Choroid plexus epithelial cell (primary cell): ENCODE measurements at regions not wholly inside any gene's neighbourhood (a gene's known extent, or its start where the extent isn't known, plus 50 kb on each side); places are given as distances from the start of the nearest gene placed in this dataset.

Experiments used
- DNase-seq: peaks from one replicate; pipeline ENCODE4 v3.0.0-alpha.2; 2010; ENCODE audit warnings: low read depth
- H3K4me3 ChIP-seq: 2 replicates; pipeline ENCODE4 v1.5.1; 2011; ENCODE audit warnings: low read depth, mild to moderate bottlenecking, control low read depth, low read length, moderate library complexity
- TF ChIP-seq, protein P1 (sequence below): conservative IDR thresholded peaks from 2 replicates; pipeline ENCODE4 v1.5.1; 2011; ENCODE audit warnings: low read depth, mild to moderate bottlenecking, control low read depth, inconsistent platforms, low read length, moderate library complexity

DNA sequence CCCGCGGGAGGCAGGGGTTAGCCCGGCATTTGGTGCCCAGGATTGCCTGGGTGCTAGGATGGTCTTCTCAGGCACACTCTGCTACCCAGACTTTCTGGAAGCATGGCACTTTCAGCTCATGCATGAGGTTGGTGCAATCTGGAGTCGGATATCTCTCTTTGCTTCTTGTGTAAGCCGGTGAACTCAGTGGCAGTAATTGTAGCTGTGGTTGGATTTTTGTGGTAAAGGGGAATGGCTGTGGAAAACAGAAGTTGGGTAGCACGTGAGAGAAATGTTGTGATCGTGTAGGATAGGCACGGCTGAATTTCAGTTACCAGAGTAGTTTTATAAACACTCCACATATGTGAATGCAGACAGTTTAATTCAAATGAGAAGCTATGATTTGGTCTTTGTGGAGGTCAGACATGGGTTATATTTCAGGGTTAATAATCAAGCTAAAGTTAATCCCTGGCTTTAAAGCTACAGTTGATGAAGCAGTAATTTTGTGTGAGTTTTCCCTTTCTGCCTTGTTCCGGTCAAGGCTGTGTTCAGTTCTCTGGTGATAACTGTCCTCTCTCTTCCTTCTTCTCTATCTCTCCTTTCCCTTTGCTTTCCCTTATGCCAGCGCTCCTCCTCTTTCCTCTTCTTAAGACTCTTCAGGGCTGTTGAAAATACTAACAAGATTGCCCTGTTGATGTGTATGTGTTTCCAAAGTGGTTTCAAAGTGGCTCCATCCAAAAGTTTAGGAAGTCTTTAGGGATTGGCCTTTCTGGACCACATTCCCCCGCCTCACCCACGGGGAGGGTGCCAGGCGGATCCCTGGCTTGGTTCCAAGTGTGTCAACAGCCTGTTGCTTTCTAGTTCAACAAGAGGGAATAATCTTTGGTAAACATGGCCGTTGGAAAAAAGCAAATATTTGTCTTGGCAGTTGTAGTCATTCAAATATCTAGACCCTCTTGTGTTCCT lies 404.6 kb upstream of the C2CD4B start:
- H3K4me3 ChIP-seq, result no peak overlapping the region
- peak; percentile 76 for DNase-seq
- TF ChIP-seq, protein P1, sequence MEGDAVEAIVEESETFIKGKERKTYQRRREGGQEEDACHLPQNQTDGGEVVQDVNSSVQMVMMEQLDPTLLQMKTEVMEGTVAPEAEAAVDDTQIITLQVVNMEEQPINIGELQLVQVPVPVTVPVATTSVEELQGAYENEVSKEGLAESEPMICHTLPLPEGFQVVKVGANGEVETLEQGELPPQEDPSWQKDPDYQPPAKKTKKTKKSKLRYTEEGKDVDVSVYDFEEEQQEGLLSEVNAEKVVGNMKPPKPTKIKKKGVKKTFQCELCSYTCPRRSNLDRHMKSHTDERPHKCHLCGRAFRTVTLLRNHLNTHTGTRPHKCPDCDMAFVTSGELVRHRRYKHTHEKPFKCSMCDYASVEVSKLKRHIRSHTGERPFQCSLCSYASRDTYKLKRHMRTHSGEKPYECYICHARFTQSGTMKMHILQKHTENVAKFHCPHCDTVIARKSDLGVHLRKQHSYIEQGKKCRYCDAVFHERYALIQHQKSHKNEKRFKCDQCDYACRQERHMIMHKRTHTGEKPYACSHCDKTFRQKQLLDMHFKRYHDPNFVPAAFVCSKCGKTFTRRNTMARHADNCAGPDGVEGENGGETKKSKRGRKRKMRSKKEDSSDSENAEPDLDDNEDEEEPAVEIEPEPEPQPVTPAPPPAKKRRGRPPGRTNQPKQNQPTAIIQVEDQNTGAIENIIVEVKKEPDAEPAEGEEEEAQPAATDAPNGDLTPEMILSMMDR, result no peak

GRCh38 chr15:62570405-62570783 lies 405.3 kb upstream of the C2CD4B start:
- TF ChIP-seq, protein P1, result no peak
- H3K4me3 ChIP-seq, result no peak overlapping the region
- no peak for DNase-seq

- TF ChIP-seq, protein P1, result no peak
- DNase-seq, result no peak
- H3K4me3 ChIP-seq, result no peak overlapping the region
Measured at GRCh38 chr15:62571072-62571471, 406.0 kb upstream of the C2CD4B start.

DNA sequence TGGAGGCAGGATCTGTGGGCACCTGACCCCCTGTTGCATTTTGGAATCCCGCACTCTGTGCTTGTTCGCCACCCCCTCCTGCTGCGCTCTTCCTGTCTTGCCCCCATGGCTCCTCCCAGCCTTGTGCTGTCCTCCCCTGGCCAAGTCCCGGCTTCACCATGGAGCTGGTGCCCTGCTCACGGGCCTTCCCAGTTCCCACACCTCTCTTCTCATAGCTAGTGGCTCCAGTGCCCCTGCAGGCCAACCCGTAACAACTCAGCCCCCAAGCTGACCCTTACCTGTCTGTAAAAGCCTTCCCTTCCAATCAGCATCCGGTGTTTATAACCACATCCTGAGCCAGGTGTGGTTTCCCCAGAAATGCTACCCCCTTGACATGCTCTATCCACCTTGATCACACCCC lies 407.7 kb upstream of the C2CD4B start:
- no peak overlapping the region for H3K4me3 ChIP-seq
- TF ChIP-seq, protein P1, result no peak
- no peak for DNase-seq

DNA sequence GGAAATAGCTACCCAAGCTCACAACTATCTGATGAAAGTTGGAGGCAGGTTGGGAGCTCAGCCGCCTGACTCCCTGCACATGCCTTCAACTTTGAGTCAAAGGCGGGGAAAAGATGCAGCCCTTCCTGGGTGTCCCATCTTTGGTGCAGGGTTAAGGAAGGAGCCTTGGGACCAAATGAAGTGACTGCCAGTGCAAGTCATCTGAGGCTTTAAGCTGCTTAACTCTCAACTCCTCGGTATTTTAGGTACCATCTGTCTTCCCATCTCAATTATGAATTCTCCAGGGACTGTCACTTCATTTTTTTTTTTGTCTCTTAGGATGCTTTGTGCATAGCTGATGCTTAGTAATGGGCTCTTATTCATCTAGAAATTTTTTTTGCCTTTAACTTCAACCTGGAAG lies 408.8 kb upstream of the C2CD4B start:
- no peak overlapping the region for H3K4me3 ChIP-seq
- no peak for DNase-seq
- TF ChIP-seq, protein P1, result no peak

GRCh38 chr15:62578546-62578945 lies 413.5 kb upstream of the C2CD4B start:
- no peak overlapping the region for H3K4me3 ChIP-seq
- TF ChIP-seq, protein P1, result no peak
- DNase-seq, result no peak

- H3K4me3 ChIP-seq, result no peak overlapping the region
- TF ChIP-seq, protein P1, result no peak
- DNase-seq, result no peak
Measured at GRCh38 chr15:62578960-62579359, 413.9 kb upstream of the C2CD4B start.
